SJCRH30 (cell line): ENCODE measurements at regions not wholly inside any gene's neighbourhood (a gene's known extent, or its start where the extent isn't known, plus 50 kb on each side); places are given as distances from the start of the nearest gene placed in this dataset.

Source experiments
- DNase-seq, 2 experiments: peaks; one replicate each; pipeline ENCODE4 v3.0.0-alpha.2; 2015 to 2020
- H3K27ac ChIP-seq: fragments of 250-450 bp; sonication (Bioruptor Pico); 2 replicates; pipeline ENCODE4 v1.5.1; 2020; ENCODE audit warnings: mild to moderate bottlenecking, moderate library complexity
- H3K27me3 ChIP-seq: fragments of 250-450 bp; sonication (Bioruptor Pico); 2 replicates; pipeline ENCODE4 v1.5.1; 2020; ENCODE audit warnings: mild to moderate bottlenecking, moderate library complexity
- H3K36me3 ChIP-seq: fragments of 250-450 bp; sonication (Bioruptor Pico); 2 replicates; pipeline ENCODE4 v1.5.1; 2020; ENCODE audit warnings: mild to moderate bottlenecking, moderate library complexity
- H3K4me1 ChIP-seq: fragments of 250-450 bp; sonication (Bioruptor Pico); 2 replicates; pipeline ENCODE4 v1.5.1; 2020; ENCODE audit warnings: mild to moderate bottlenecking, moderate library complexity
- H3K4me3 ChIP-seq: fragments of 250-450 bp; sonication (Bioruptor Pico); 2 replicates; pipeline ENCODE4 v1.5.1; 2020; ENCODE audit warnings: mild to moderate bottlenecking, moderate library complexity
- H3K9me3 ChIP-seq: fragments of 250-450 bp; sonication (Bioruptor Pico); replicated peaks from 2 replicates; pipeline ENCODE4 v1.5.1; 2020; ENCODE audit warnings: mild to moderate bottlenecking, moderate library complexity

DNA sequence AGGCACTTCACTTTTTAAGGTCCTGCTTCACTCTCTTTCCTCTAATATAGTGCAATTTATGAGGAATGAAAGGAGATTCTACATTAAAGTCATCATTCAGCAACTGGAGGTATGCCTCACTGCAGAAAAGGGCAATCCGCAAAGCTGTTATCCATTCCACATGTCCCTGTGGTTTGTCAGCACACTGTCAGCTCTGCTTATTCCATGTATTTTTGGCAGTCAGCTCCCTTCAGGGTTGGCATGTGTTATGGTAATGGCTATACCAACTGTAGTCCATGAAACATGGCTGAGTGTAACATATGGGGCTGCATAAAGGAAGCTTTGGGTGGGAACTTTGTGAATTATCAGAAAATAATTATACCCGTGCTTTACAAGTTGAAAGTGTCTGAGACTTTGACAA lies 154.1 kb downstream of the GALC start:
- H3K4me1 ChIP-seq: peaks cover 22% of the 10 kb centered on the region
- DNase-seq: no peak
- no peak overlapping the region for H3K27ac ChIP-seq
- H3K9me3 ChIP-seq: peaks cover 6% of the 10 kb centered on the region; the same call in 1 of the 2 replicates
- H3K27me3 ChIP-seq: no peaks in the 10 kb centered on the region
- H3K4me3 ChIP-seq: no peak overlapping the region
- H3K36me3 ChIP-seq: no peaks in the 10 kb centered on the region

DNA sequence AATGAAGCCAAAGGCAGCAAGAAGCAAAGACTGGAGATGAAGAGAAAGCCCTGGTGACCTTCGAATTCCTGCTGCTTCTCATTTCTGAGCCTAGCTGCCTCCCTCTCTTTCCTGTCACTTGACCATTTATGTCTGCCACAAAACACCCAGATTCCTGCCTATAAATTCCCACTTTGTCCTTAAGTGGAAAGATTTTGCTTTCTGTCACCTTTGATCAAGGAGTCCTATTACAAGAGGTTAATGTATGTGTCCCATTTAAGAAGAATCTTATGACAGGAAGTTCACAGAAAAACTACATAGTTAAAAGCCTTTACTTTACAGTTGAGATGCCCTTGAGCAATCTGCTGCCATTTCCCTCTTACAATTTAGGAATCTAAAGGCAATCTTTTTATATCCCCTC lies 155.7 kb downstream of the GALC start:
- Histone ChIP-seq H3K27ac (no peak overlapping the region), H3K36me3 (no peaks in the 10 kb centered on the region), H3K4me1 (peaks cover 22% of the 10 kb centered on the region), H3K27me3 (no peaks in the 10 kb centered on the region), H3K9me3 (peaks cover 3% of the 10 kb centered on the region; the same call in 1 of the 2 replicates), H3K4me3 (no peak overlapping the region)
- DNase-seq: no peak

- no peak for DNase-seq
- H3K27ac ChIP-seq: no peak overlapping the region
- no peaks in the 10 kb centered on the region for H3K27me3 ChIP-seq
- no peaks in the 10 kb centered on the region for H3K4me1 ChIP-seq
- H3K36me3 ChIP-seq: no peaks in the 10 kb centered on the region
- no peak overlapping the region for H3K4me3 ChIP-seq
- no peaks in the 10 kb centered on the region for H3K9me3 ChIP-seq
Observed at GRCh38 chr14:87834594-87834993, 158.4 kb downstream of the GALC start.

DNA sequence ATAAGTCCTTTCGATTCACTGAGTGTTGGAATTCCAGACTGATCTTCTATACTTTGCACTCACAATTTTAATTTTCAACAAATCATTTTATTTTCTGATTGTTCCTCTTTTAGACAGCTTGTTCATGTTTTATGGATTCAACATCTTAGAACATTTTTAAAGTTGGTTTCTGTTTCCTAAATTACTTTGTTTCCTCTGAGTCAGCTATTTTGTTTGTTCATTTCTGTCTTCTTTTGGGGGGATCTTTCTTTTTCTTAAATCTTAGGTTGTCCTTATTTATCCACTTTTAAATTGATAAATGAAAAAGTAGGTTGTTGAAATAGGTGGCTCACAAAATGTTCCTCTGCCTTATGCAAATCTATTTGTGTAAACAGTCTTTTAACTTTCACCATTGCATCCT lies 160.0 kb downstream of the GALC start:
- Histone ChIP-seq H3K36me3 (no peaks in the 10 kb centered on the region), H3K27ac (no peak overlapping the region), H3K9me3 (no peaks in the 10 kb centered on the region), H3K4me3 (no peak overlapping the region), H3K4me1 (no peaks in the 10 kb centered on the region), H3K27me3 (no peaks in the 10 kb centered on the region)
- DNase-seq: no peak

GRCh38 chr14:87830443-87831096 lies 162.4 kb downstream of the GALC start:
- no peaks in the 10 kb centered on the region for H3K27me3 ChIP-seq
- H3K36me3 ChIP-seq: no peaks in the 10 kb centered on the region
- DNase-seq: no peak
- no peaks in the 10 kb centered on the region for H3K4me1 ChIP-seq
- H3K27ac ChIP-seq: no peak overlapping the region
- H3K4me3 ChIP-seq: no peak overlapping the region
- no peaks in the 10 kb centered on the region for H3K9me3 ChIP-seq

GRCh38 chr14:87829543-87829942 lies 163.4 kb downstream of the GALC start:
- H3K36me3 ChIP-seq: no peaks in the 10 kb centered on the region
- H3K4me1 ChIP-seq: no peaks in the 10 kb centered on the region
- no peak overlapping the region for H3K27ac ChIP-seq
- H3K9me3 ChIP-seq: no peaks in the 10 kb centered on the region
- no peaks in the 10 kb centered on the region for H3K27me3 ChIP-seq
- DNase-seq: no peak
- no peak overlapping the region for H3K4me3 ChIP-seq

DNA sequence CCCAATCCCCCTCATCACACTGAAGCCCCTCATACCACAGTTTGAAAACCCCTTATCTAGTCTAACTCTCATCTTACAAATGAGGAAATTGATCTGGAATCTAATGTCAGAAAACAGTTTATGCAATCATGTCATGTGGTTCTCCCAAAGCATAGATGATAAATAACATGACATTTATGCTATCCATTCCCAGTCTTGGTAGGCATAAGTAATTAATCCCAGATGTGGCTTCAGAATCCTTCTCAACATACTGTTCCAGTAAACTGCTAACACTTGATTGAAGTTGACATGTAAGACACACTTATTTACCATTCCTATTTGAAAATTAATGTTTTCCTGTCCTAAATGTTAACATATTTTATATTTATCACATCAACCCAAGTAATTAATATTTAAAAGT lies 168.7 kb downstream of the GALC start:
- H3K9me3 ChIP-seq: no peaks in the 10 kb centered on the region
- DNase-seq: no peak
- no peaks in the 10 kb centered on the region for H3K36me3 ChIP-seq
- H3K4me3 ChIP-seq: no peak overlapping the region
- no peaks in the 10 kb centered on the region for H3K27me3 ChIP-seq
- no peak overlapping the region for H3K27ac ChIP-seq
- H3K4me1 ChIP-seq: no peaks in the 10 kb centered on the region

- no peaks in the 10 kb centered on the region for H3K4me1 ChIP-seq
- H3K27me3 ChIP-seq: no peaks in the 10 kb centered on the region
- no peak for DNase-seq
- no peak overlapping the region for H3K27ac ChIP-seq
- no peaks in the 10 kb centered on the region for H3K36me3 ChIP-seq
- H3K9me3 ChIP-seq: no peaks in the 10 kb centered on the region
- no peak overlapping the region for H3K4me3 ChIP-seq
Observed at GRCh38 chr14:87816416-87816815, 176.6 kb downstream of the GALC start.

- DNase-seq: no peak
- Histone ChIP-seq H3K4me1 (no peaks in the 10 kb centered on the region), H3K27ac (no peak overlapping the region), H3K9me3 (no peaks in the 10 kb centered on the region), H3K36me3 (no peaks in the 10 kb centered on the region), H3K4me3 (no peak overlapping the region), H3K27me3 (no peaks in the 10 kb centered on the region)
Observed at GRCh38 chr14:87815121-87815520, 177.9 kb downstream of the GALC start.

GRCh38 chr14:87813686-87814085 lies 179.3 kb downstream of the GALC start:
- H3K27me3 ChIP-seq: no peaks in the 10 kb centered on the region
- H3K27ac ChIP-seq: no peak overlapping the region
- no peak for DNase-seq
- H3K9me3 ChIP-seq: no peaks in the 10 kb centered on the region
- no peaks in the 10 kb centered on the region for H3K4me1 ChIP-seq
- H3K36me3 ChIP-seq: no peaks in the 10 kb centered on the region
- no peak overlapping the region for H3K4me3 ChIP-seq

DNA sequence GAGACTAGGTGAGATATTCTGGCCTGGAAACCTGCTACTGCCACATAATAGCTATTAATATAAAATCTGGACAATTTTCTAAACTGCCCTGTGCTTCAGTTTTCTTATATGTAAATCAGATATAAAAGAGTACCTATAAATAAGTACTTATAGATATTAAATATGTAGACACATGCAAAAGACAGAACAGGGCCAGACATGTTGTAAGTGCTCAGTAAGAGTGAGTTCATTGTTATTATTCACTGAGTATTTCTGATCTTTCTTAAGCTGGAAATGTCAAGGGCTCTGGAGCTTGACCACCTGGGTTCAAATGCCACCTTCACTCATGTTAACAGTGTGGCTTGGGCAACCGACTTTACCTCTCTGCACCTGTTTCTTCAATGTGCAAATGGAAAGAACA lies 179.8 kb downstream of the GALC start:
- H3K27me3 ChIP-seq: no peaks in the 10 kb centered on the region
- no peaks in the 10 kb centered on the region for H3K36me3 ChIP-seq
- no peaks in the 10 kb centered on the region for H3K4me1 ChIP-seq
- no peak for DNase-seq
- H3K4me3 ChIP-seq: no peak overlapping the region
- H3K27ac ChIP-seq: no peak overlapping the region
- H3K9me3 ChIP-seq: no peaks in the 10 kb centered on the region

DNA sequence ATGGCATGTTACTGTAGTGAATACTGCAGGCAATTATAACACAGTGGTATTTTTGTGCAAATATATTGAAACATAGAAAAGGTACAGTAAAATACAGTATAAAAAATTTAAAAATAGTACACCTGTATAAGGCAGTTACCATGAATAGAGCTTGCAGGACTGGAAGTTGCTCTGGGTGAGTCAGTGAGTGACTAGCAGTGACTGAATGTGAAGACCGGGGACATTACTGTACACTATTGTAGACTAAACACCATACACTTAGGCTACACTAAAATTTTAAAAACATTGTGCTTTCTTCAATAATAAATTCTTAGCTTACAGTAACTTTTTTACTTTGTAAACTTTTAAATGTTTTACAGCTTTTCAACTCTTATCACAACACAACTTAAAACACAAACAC lies 181.7 kb downstream of the GALC start:
- Histone ChIP-seq H3K4me3 (no peak overlapping the region), H3K36me3 (no peaks in the 10 kb centered on the region), H3K27me3 (no peaks in the 10 kb centered on the region), H3K4me1 (no peaks in the 10 kb centered on the region), H3K27ac (no peak overlapping the region), H3K9me3 (no peaks in the 10 kb centered on the region)
- no peak for DNase-seq

- Histone ChIP-seq H3K4me1 (no peaks in the 10 kb centered on the region), H3K4me3 (no peak overlapping the region), H3K36me3 (no peaks in the 10 kb centered on the region), H3K9me3 (no peaks in the 10 kb centered on the region), H3K27me3 (no peaks in the 10 kb centered on the region), H3K27ac (no peak overlapping the region)
- peak in 1 of 2 experiments; percentile 5 for DNase-seq
Observed at GRCh38 chr14:87810711-87811110, 182.3 kb downstream of the GALC start.

DNA sequence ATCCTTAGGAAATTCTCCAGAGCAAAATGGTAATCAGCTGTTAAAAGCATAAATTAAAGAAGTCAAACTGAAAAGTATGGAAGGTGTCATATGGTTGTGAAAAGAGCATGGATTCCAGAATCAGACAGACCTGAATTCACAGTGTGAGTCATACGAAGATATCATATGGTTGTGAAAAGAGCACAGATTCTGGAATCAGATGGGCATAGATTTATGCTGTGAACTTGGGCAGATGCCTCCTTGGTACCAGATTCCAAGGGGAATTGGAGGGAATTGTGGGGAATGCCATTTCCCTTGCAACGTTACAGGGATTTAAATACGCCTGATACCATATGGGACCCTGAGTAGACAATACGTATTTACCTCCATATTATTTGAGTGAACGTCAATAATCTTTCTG lies 183.7 kb downstream of the GALC start:
- H3K36me3 ChIP-seq: no peaks in the 10 kb centered on the region
- H3K4me1 ChIP-seq: no peaks in the 10 kb centered on the region
- no peaks in the 10 kb centered on the region for H3K9me3 ChIP-seq
- no peak for DNase-seq
- H3K27ac ChIP-seq: no peak overlapping the region
- no peaks in the 10 kb centered on the region for H3K27me3 ChIP-seq
- H3K4me3 ChIP-seq: no peak overlapping the region

GRCh38 chr14:87805315-87805723 lies 187.7 kb downstream of the GALC start:
- peak; percentile 39 to 71 for DNase-seq
- H3K4me1 ChIP-seq: no peaks in the 10 kb centered on the region
- H3K4me3 ChIP-seq: no peak overlapping the region
- no peaks in the 10 kb centered on the region for H3K36me3 ChIP-seq
- H3K27me3 ChIP-seq: no peaks in the 10 kb centered on the region
- H3K27ac ChIP-seq: no peak overlapping the region
- no peaks in the 10 kb centered on the region for H3K9me3 ChIP-seq

GRCh38 chr14:87800216-87800615 lies 192.8 kb downstream of the GALC start:
- H3K27me3 ChIP-seq: no peaks in the 10 kb centered on the region

More at GRCh38 chr14:87800216-87800615, 192.8 kb downstream of the GALC start:
- Histone ChIP-seq H3K4me3 (no peak overlapping the region), H3K36me3 (no peaks in the 10 kb centered on the region), H3K4me1 (no peaks in the 10 kb centered on the region), H3K27ac (no peak overlapping the region), H3K9me3 (no peaks in the 10 kb centered on the region)
- DNase-seq: no peak
